ENCODE measurements at regions not wholly inside any gene's neighbourhood (a gene's known extent, or its start where the extent isn't known, plus 50 kb on each side); places are given as distances from the start of the nearest gene placed in this dataset.
A peak's percentile ranks its signal among the peaks of the same experiment; 100 is the strongest.

DNA sequence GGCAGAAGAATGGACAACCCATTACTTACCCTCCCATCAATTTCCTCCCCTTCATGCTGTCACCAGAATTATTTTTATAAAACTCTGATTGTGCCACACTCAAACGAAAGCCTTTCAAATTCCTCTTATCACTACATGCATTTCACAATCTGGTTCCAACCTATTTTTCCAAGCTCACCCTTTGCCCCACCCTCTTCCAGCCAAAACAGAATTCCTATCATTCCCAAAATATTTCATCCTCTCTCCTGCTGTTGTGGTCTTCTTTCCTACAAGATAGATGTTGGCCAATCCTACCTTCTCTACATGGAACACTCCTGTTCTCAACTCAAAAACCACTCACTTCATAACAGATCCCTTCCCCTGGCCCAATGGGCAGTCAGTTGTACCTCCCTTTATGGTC, 111.5 kb downstream of the ELAPOR2 start:
- no peak for DNase-seq (ENCODE audit: low spot score)

DNA sequence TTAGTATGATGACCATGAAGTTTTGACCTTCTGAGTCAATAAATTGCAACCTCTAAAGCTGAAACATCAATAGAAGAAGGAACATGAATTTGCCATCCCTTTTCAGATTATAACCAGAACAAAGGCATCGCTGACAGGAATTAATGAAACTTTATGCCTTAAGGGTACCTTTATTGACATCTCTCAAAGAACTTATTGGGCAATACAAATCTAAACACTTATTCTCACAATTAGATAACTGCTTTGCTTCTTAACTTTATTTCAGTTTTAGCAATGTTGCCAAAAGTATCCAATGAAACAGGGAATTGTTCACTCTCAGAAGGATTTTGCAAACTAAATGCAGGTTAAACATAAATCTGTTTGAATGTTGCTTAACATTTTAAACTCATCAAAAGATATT, 116.0 kb downstream of the ELAPOR2 start:
- no peak for DNase-seq (ENCODE audit: low spot score)

DNA sequence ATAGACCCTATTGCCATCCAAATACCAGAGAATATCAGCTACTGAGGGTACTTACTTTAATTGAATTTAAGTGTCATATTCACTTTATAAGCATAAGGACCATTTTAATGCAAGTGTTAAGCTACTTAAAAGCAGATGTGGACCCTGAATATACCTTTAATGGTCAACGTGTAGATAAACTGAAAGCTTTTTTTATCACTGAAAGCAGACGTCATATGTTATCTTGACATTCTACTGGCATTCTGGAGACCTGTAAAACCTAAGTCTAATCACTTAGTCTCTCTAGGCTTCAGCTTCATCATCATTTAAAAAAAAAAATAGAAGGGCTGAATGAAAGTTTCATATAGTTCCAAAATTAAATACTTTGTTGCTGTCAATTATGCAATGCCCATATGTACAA, 116.5 kb downstream of the ELAPOR2 start:
- DNase-seq (ENCODE audit: low spot score) = no peak

DNA sequence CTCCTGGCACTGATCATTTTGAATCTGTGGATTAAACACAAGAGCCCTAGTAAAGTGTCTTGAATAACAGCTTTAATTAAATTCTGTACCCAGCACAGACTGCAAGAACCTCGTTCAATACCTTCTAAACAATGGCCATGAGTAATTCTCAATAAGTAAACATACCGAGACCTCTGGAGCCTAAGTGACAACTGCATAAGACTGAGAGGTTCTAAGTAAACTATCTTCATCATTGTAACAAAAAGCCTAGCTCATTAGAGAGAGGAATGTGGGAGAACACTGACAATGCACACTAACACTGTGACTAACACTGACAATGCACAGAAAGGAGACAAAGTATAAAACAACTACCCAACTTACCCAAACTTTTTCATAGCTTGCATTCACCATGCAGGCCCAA, 117.4 kb downstream of the ELAPOR2 start:
- DNase-seq (ENCODE audit: low spot score) = no peak

DNA sequence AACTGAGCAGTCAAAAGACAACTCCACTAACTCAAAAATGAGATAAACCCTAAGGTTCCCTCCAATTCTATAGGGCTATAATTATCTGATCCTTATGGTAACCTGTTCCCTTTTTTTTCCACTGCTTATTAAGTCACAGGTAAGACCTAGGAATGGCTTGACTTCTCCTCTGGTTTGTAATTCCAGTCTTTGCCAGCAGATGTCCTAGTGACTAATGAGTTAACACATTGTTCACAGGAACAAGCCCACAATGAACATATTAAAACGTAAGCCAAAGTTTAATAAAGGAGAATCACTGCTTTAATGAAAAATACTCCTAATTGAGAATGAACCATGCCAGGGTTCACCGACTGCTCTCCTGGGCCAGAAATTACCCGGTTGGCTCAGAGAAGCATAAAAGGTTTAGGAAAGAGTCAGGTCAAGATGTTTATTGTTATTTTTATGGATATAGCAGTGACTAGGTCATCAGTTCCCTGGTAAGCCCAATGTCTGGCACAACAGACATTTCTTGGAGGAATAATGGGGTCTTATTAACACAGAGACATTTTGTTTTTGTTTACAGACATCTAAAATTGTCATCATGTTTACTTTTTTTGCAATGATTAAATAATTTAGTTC, 120.1 kb downstream of the ELAPOR2 start:
- peak; percentile 17 for DNase-seq (ENCODE audit: low spot score)

DNA sequence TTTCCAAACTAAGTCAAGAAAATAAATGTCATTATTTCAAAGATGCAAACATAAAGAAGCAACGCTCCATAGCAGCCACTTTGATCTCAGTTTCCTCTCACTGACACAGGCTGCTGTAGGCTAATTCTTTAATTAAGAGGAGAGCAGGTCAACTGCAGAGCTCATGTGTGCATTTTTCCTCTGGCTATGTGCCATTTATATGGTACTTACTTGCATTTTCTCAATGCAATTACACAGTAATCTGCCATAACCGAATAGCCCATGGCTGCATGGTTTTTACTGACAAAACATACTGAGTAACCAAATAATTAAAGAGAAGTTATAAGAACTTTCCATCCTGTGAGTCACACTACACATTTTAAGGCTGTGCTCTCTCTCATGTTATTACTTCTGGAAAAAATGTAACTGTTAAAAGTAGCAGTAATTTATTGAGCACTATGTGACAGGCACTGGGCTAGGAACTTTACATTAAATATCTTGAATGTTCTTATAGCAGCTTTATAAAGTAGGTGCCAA, 122.0 kb downstream of the ELAPOR2 start:
- DNase-seq (ENCODE audit: low spot score) = no peak

DNA sequence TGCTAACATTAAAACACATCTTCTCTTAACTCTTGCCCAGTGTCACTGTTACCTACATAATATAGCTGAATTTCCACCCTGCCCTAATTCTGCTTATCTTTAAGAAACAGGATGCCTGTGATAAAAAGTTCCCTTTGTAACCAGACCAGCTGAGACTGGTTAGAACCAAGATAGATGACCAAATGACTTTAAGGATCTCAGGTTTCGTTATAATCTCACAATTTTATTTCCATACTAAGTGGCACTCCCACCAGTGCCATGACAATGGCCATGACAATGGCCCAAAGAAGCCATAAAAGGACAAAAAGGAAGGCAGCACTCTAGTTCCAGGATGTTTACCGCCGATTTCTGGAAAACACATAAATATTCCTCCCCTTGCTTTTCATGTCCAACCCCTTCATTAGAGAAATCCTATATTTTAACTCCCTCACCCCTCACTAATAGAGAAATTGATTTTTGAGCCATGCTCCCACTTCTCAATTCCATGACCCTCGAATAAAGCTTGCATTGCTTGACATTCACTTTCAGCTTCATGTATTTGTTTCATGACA, 126.1 kb downstream of the ELAPOR2 start:
- DNase-seq (ENCODE audit: low spot score) = no peak

DNA sequence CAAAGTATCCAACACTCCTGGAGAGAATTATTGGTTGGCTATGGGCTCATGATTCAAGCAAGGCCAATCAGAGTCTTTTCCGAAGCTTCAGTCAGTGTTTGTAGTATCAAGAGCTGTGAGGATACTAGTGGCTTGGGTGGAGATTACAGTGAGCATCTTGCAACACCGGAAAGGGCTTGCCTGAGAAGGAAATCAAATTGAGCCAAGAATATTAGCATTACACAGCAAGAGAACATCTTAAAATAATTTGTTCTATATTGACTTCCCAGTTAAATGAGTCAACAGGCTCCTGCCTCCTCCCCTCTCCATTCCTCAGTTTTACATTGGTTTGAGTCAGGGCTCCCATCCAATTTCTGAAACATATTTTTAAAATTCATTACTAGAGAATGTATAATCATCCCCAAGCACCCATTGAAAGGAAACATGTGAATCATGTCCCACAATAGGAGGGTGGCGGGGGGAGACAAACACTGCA, 127.4 kb downstream of the ELAPOR2 start:
- DNase-seq (ENCODE audit: low spot score) = peak; percentile 36

DNA sequence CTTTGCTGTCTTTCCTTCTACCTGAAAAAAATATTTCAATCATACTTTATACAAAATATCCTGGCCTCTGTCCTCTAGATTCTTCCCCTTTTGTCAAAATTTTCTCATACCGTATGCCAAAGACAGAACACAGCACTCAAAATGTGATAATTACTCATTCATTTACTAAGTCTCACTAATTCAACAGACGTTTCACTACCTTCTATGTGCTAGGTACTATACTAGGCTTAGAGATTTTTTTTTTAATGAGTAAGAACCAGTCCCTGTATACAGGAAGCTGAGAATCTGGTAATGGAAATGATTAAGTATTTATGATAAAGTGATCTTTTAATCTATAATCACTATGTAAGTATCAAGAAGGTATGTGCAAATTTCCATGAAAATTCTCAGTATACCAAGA, 128.0 kb downstream of the ELAPOR2 start:
- no peak for DNase-seq (ENCODE audit: low spot score)

DNA sequence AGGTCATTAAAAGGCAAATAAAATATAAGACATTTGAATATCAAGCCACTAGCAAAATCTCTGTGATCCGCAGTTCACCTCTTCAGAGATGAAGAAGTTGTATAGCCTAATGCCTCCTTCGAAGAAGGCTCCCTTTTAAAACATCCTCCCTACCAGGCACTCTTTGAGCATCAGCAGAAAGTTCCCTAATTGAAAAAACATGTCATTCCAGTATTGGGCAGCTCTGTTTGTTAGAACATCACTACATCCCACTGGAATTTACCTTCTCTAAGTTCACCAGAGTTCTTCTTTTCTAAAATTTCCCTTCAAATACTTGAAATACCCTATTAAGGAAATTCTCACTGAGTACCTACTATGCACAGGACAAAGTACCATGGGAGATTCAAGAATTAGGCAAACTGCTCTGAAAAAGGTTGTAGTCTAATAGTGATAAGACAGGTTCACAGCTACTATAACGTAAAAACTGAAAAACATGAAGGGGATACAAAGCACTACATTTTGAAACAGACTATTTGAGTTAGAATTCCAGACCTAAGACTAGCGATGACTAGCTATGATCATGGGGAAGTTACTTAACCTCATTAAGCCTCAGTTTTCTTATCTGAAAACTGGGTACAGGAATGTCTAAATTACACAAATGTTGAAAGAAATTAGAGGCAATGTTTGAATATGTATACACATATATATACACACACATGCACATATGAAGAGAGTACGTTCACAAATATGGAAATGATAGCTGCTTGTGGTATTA, 128.7 kb downstream of the ELAPOR2 start:
- DNase-seq (ENCODE audit: low spot score) = no peak

DNA sequence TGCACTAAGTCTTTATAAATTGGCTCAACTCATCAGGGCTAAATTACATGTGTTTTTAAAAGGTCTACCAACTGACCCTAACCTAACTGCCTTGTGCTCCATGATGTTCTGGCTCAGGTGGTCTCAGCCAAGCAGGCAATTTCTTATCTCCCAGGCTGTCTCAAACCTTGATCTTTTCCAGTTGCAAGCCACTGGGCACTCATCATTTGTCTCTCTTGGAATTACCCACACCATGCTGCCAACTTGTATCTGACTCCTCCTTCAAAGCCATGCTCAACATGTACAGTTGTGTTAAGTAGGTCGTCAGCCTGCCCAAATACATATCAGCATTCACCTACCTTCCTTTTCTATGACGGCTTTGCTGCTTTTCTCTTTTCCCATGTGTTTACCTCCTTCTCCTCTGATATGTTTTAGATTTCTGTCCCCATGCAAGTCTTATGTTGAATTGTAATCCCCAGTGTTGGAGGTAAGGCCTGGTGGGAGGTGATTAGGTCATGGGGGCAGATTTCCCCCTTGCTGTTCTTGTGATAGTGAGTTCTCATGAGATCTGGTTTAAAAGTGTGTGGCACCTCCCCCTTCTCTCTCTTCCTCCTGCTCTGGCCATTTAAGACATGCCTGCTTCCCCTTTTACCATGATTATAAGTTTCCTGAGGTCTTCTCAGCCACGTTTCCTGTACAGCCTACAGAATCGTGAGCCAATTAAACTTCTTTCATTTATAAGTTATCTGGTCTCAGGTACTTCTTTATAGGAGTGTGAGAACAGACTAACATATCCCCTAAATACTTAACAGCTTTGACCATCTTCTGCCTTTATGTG, 130.0 kb downstream of the ELAPOR2 start:
- no peak for DNase-seq (ENCODE audit: low spot score)

DNA sequence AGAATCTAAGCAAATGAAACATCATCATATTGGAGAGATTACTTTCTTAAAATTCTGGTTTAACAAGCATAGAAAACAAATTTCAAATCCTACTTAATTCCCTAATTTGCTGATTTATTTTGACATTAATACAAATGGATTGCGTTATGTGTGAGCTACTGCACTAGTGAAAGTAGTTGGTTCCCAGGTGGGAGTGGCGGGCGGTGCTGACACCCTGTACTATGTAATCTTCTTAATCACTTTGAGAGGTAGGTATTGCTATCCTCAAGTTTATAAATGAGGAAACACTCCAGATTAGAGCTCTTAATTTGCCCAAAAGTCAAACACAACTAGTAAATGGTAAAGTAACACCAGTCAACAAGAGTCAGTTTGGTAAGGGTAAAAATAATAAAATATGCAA, 131.1 kb downstream of the ELAPOR2 start:
- no peak for DNase-seq (ENCODE audit: low spot score)

DNA sequence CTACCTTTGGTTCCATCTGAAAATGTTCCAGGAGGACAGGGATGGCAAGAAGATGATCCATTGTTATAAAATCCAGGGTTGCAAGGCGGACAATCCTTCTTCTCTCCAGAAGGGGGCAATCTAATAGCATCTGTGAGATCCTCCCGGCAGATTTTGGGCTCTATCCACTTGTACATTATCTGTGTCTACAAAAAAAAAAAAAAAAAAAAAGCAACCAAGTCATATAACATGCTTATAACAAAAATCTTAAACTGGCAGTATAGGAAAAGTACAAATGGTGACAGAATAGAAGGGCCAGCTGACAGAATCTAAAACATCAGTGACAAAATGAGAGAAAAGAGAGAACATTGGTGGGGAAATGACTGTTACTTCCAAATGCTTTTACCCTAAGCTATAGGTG, 132.7 kb downstream of the ELAPOR2 start:
- peak; percentile 46 for DNase-seq (ENCODE audit: low spot score)

DNA sequence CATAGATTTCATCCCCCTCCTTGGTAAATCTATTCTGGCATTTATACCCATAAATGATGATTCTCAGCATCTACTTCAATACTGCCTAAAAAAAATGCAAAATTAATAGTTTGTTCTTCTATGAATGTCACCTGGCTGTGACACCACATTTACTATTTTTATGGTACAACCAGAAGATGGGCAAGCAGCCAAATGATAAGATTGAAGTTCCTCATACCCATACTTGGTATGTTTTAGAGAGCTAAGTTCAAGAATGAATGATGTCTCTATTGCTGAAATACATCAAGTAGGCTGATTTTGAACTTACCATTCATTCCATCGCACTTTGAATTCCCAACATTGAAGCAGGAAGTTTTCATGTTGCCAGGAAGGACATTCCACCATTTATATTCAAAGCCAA, 134.2 kb downstream of the ELAPOR2 start:
- DNase-seq (ENCODE audit: low spot score) = no peak

DNA sequence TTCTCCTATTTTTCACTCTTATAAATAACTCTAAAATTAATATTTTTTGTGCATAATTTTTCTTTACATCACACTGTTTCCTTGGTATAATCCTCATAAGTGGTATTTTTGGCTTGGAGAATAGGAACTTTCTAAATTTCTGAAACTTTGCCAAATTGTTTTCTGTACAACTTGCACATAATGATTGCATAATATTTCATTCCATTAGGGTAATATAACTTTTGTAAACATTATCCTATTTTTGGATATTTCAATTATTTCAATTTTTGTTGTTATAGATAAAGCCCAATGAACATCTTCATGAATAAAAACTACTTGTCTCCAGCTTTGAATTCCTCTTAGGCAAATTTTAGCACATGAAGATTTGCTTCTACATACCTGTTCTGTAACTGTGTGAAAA, 135.9 kb downstream of the ELAPOR2 start:
- no peak for DNase-seq (ENCODE audit: low spot score)

DNA sequence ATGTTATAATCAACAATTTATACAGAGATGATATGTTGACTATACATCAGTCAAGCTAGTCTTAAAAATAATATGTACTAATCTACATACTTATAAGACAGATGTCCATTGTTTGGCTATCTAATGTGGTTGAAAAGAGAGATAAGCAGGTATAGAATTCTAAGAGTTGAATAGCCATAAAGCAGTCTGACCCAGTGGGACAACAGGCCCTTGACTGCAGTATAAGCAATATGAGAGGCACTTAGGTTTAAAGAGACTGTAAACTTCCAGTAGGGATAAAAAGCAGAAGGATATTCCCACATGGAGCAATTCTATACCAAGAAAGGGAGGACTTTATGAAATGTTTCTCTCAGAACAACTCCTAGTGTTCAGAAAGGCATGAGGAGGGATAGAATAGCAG, 139.3 kb downstream of the ELAPOR2 start:
- DNase-seq (ENCODE audit: low spot score) = no peak

DNA sequence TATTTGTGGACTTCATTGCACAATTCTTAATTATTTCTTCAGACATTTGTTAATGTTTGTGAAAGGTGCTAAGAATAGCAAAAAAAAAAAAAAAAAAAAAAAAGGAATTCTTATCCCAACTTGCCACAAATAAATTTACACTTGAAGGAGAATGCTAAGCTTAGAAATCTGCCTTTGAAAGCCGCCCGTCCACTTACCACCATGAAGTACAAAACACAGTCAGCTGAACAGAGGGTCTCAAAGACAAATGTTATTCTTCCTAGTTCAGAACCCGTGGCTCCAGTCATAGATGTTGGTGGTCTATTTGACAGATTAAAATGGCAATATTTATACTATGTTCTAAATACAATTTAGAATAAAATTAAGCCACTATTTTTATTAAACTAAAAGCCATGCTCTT, 141.2 kb downstream of the ELAPOR2 start:
- no peak for DNase-seq (ENCODE audit: low spot score)

DNA sequence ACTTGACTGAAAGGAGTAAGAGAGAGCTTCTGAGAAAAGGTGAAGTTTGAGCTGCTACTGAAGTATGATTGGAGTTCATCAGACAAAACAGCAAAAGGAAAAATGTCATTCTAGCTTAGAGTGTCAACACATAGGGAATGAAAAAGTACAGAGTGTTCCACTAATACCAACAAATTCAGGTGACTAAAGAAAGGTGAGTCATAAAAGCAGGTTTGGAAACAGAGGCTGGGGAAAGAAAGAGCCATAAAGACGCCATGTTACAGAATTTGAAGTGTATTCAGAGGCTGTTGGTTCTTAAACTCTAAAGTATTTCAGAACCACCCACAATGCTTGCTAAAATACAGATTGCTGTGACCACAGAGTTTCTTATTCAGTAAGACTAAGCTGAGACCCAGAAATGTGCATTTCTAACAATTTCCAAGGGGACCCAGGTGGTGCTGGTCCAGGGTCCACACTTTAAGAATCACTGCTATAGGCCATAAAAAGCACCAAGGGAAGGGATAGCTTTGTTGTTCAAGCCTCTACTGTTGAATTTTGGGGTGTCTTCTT, 143.1 kb downstream of the ELAPOR2 start:
- DNase-seq (ENCODE audit: low spot score) = no peak

DNA sequence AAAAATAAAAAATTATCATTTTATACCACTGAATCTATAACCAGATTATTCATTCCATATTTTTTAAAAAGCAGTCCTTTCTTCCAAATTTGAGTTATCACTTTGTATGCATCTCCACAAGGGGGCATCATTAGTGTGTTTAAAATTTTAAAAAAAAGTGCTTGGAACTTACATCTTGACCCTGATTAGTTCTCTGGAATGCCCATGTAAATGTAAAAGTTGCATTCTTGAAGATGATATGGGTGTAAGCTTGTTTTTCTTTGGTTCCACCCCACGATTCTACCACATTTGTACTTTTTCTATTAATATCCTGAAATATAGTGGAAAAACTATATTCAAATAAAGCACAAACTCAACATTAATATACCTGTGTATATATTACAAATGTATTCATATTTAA, 144.9 kb downstream of the ELAPOR2 start:
- no peak for DNase-seq (ENCODE audit: low spot score)

Data from AG08396 (cell line).